HCT116 (cell line): ENCODE measurements at regions not wholly inside any gene's neighbourhood (a gene's known extent, or its start where the extent isn't known, plus 50 kb on each side); places are given as distances from the start of the nearest gene placed in this dataset.

Source experiments
- ATAC-seq: fragments of 200-7000 bp; cut with Tn5 transposase; 2 replicates; pipeline ENCODE4 v1.9.1; 2020; ENCODE audit warnings: mild to moderate bottlenecking, moderate library complexity
- BruUV-seq: library from RNA; stranded (reverse); fragments of 400-500 nt; replicated peaks from 2 replicates; lab custom pipeline; 2021; lab: Mats Ljungman, UMichigan
- CTCF ChIA-PET: fragments of 300-600 bp; sonication (Branson Sonifier 250); formaldehyde crosslinking; loops from one replicate; lab custom pipeline; 2021; ENCODE audit warnings: antibody characterized with exemption; lab: Charles Lee
- POLR2A ChIA-PET: fragments of 300-600, 350-600 bp; sonication (Branson Sonifier 250); formaldehyde crosslinking; loops from one replicate; lab custom pipeline; 2021; ENCODE audit warnings: antibody characterized with exemption; lab: Charles Lee
- RAD21 ChIA-PET, 2 experiments: fragments of 300-600 bp; sonication (Branson Sonifier 250); formaldehyde crosslinking; loops; one replicate each; lab custom pipeline; 2023; ENCODE audit warnings: low total read pairs in 2 of 2; ENCODE audit not compliant: uncharacterized antibody in 2 of 2, unreplicated experiment in 2 of 2, low non-redundant PET in 1 of 2; lab: Charles Lee
- DNase-seq: peaks from one replicate; pipeline ENCODE4 v3.0.0-alpha.2; 2010; ENCODE audit warnings: low read depth, low spot score
- H2AFZ ChIP-seq: fragments of 200-600 bp; shearing (Covaris generic), sonication (generic); 2 replicates; pipeline ENCODE4 v1.6.1; 2017; ENCODE audit warnings: low read depth, mixed run types, mixed read lengths, antibody characterized with exemption, low read length; ENCODE audit not compliant: poor library complexity, severe bottlenecking
- H3K27ac ChIP-seq: 2 replicates; pipeline ENCODE4 v1.5.1; 2012; ENCODE audit warnings: low read depth, low read length
- H3K27me3 ChIP-seq: fragments of 200-600 bp; sonication (generic); 2 replicates; pipeline ENCODE4 v1.6.1; 2016; ENCODE audit warnings: mixed run types, low read length, mixed read lengths; ENCODE audit not compliant: insufficient read depth
- H3K36me3 ChIP-seq, 2 experiments: fragments of 200-500 bp in 1 of 2; fragments of 200-600 bp in 1 of 2; sonication (Bioruptor generic) in 1 of 2; sonication (generic) in 1 of 2; 2 replicates each; pipeline versions ENCODE4 v1.5.1 to v1.6.1; 2014 to 2016; ENCODE audit warnings: low read length in 2 of 2, inconsistent platforms in 1 of 2, mixed read lengths in 1 of 2, mixed run types in 1 of 2; ENCODE audit not compliant: insufficient read depth in 2 of 2, control insufficient read depth in 1 of 2
- H3K4me1 ChIP-seq, 2 experiments: fragments of 200-600 bp in 1 of 2; sonication (generic) in 1 of 2; 2 replicates each; pipeline versions ENCODE4 v1.5.1 to v1.6.1; 2012 to 2017; ENCODE audit warnings: low read length in 2 of 2, inconsistent platforms in 1 of 2, mild to moderate bottlenecking in 1 of 2, mixed read lengths in 1 of 2, mixed run types in 1 of 2, moderate library complexity in 1 of 2; ENCODE audit not compliant: insufficient read depth in 2 of 2, control insufficient read depth in 1 of 2
- H3K4me2 ChIP-seq: fragments of 200-600 bp; sonication (generic); 2 replicates; pipeline ENCODE4 v1.6.1; 2017; ENCODE audit warnings: mixed run types, low read length, mixed read lengths
- H3K4me3 ChIP-seq, 2 experiments: fragments of 200-600 bp in 1 of 2; sonication (generic) in 1 of 2; replicated peaks in 1 of 2; 2 replicates each; pipeline ENCODE4 v1.5.1; 2011 to 2016; ENCODE audit warnings: low read length in 2 of 2, control low read depth in 1 of 2, low read depth in 1 of 2, mild to moderate bottlenecking in 1 of 2, mixed read lengths in 1 of 2, mixed run types in 1 of 2
- H3K79me2 ChIP-seq: fragments of 200-600 bp; sonication (generic); 2 replicates; pipeline ENCODE4 v1.6.1; 2017; ENCODE audit warnings: mild to moderate bottlenecking, mixed run types, low read length, moderate library complexity, mixed read lengths; ENCODE audit not compliant: insufficient read depth
- H3K9ac ChIP-seq: fragments of 200-600 bp; sonication (generic); 2 replicates; pipeline ENCODE4 v1.6.1; 2016; ENCODE audit warnings: low read length, mixed read lengths
- H3K9me2 ChIP-seq: fragments of 200-600 bp; sonication (generic), shearing (Covaris generic); 2 replicates; pipeline ENCODE4 v1.6.1; 2017; ENCODE audit warnings: mixed run types, mild to moderate bottlenecking, moderate library complexity; ENCODE audit not compliant: insufficient read depth
- H3K9me3 ChIP-seq, 2 experiments: fragments of 200-500 bp in 1 of 2; fragments of 200-600 bp in 1 of 2; sonication (Bioruptor generic) in 1 of 2; sonication (generic) in 1 of 2; 2 replicates each; pipeline ENCODE4 v1.6.1; 2014 to 2017; ENCODE audit warnings: low read length in 2 of 2, mixed read lengths in 2 of 2, inconsistent platforms in 1 of 2, low read depth in 1 of 2, mild to moderate bottlenecking in 1 of 2, mixed run types in 1 of 2, moderate library complexity in 1 of 2; ENCODE audit not compliant: control insufficient read depth in 1 of 2, insufficient read depth in 1 of 2
- H4K20me1 ChIP-seq: fragments of 200-600 bp; sonication (generic), shearing (Covaris generic); 2 replicates; pipeline ENCODE4 v1.6.1; 2017; ENCODE audit warnings: mixed run types, mild to moderate bottlenecking, moderate library complexity; ENCODE audit not compliant: insufficient read depth
- CBX3 ChIP-seq: IDR thresholded peaks from 2 replicates; pipeline ENCODE4 v1.6.1; 2012; ENCODE audit warnings: low read depth
- CEBPB ChIP-seq: IDR thresholded peaks from 2 replicates; pipeline ENCODE4 v1.6.1; 2012; ENCODE audit warnings: low read depth
- EGR1 ChIP-seq: IDR thresholded peaks from 2 replicates; pipeline ENCODE4 v1.6.1; 2012; ENCODE audit warnings: low read depth
- EZH2 ChIP-seq: fragments of 200-600 bp; sonication (generic); IDR thresholded peaks from 2 replicates; pipeline ENCODE4 v1.6.1; 2017; ENCODE audit warnings: antibody characterized with exemption, mixed run types
- JUND ChIP-seq: IDR thresholded peaks from 2 replicates; pipeline ENCODE4 v1.6.1; 2012
- POLR2A ChIP-seq: IDR thresholded peaks from 2 replicates; pipeline ENCODE4 v1.7.0; 2011; ENCODE audit warnings: borderline replicate concordance; ENCODE audit not compliant: insufficient read depth, insufficient read length; ENCODE audit errors: extremely low read depth
- RAD21 ChIP-seq: IDR thresholded peaks from 2 replicates; pipeline ENCODE4 v1.6.1; 2012; ENCODE audit warnings: low read depth, mild to moderate bottlenecking
- SIN3A ChIP-seq: IDR thresholded peaks from 2 replicates; pipeline ENCODE4 v1.6.1; 2012; ENCODE audit warnings: low read depth
- SP1 ChIP-seq: IDR thresholded peaks from 2 replicates; pipeline ENCODE4 v1.6.1; 2012; ENCODE audit warnings: low read depth
- SRF ChIP-seq: IDR thresholded peaks from 2 replicates; pipeline ENCODE4 v1.6.1; 2012; ENCODE audit warnings: low read depth
- YY1 ChIP-seq: IDR thresholded peaks from 2 replicates; pipeline ENCODE4 v1.6.1; 2011; ENCODE audit warnings: low read length, low read depth, moderate library complexity, mild to moderate bottlenecking; ENCODE audit not compliant: insufficient replicate concordance; ENCODE audit errors: extremely low read depth
- ZFX ChIP-seq: fragments of 450-650 bp; IDR thresholded peaks from 2 replicates; pipeline ENCODE4 v1.6.1; 2017
- ZNF274 ChIP-seq: fragments of 200-500 bp; sonication (Bioruptor generic); IDR thresholded peaks from 2 replicates; pipeline ENCODE4 v1.6.1; 2014; ENCODE audit warnings: mild to moderate bottlenecking, low read depth, low read length, inconsistent platforms
- intact Hi-C: fragments of 100-400 bp; cut with micrococcal nuclease; formaldehyde crosslinking; loops from 2 replicates; pipeline ENCODE4 v1.10.0; 2022
- TF ChIP-seq, protein P1 (sequence below): IDR thresholded peaks from 2 replicates; pipeline ENCODE4 v1.6.1; 2011; ENCODE audit warnings: mild to moderate bottlenecking, low read length, moderate library complexity; ENCODE audit not compliant: insufficient replicate concordance; ENCODE audit errors: extremely low read depth
- TF ChIP-seq, protein P2 (sequence below): IDR thresholded peaks from 2 replicates; pipeline ENCODE4 v1.6.1; 2012
- TF ChIP-seq, protein P3 (sequence below): IDR thresholded peaks from 2 replicates; pipeline ENCODE4 v1.6.1; 2012; ENCODE audit warnings: low read depth

DNA sequence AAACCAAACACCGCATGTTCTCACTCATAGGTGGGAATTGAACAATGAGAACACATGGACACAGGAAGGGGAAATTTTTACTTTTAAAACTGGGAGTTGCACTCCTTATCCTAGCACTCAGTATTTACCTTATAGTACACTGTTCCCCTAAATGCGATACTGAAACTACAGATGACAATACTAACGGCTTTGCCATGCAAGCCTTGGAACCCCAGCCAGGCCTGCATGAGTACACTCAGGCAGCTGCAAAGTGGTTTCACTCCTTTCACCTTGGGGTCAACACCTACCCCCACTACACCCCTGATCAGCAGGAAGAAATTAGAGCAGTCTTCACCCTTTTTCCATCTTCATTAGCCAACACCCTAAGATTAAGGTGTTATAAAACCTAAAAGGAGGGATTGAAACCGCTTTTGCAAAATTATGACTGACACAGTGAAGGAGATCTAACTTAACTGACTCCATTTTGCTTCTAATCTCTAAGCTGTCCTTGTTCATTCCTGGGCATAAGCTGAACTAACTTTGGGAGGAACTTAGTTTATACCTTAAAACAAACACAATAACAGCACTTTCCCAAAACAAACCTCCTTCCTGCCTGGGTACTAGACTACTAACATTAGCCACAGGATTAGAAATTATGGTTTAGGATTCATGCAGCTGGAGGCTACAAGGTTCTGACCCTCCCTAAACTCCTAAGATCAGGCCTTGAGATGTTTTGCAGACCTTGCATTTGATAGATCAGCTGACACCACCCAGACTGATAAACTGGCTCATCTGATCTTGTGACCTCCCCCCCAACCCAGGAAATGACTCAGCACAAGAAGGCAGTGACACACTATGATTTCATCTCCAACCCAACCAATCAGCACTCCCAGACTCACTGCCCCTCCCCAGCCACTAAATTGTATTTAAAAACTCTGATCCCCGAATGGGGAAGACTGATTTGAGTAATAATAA is 452.1 kb upstream of the PPP2R3A start (continued):
- TF ChIP-seq, protein P1, sequence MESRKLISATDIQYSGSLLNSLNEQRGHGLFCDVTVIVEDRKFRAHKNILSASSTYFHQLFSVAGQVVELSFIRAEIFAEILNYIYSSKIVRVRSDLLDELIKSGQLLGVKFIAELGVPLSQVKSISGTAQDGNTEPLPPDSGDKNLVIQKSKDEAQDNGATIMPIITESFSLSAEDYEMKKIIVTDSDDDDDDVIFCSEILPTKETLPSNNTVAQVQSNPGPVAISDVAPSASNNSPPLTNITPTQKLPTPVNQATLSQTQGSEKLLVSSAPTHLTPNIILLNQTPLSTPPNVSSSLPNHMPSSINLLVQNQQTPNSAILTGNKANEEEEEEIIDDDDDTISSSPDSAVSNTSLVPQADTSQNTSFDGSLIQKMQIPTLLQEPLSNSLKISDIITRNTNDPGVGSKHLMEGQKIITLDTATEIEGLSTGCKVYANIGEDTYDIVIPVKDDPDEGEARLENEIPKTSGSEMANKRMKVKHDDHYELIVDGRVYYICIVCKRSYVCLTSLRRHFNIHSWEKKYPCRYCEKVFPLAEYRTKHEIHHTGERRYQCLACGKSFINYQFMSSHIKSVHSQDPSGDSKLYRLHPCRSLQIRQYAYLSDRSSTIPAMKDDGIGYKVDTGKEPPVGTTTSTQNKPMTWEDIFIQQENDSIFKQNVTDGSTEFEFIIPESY = no peak
- no peak for TF ChIP-seq SRF
- TF ChIP-seq JUND = peak; percentile 74
- no peak for TF ChIP-seq POLR2A

DNA sequence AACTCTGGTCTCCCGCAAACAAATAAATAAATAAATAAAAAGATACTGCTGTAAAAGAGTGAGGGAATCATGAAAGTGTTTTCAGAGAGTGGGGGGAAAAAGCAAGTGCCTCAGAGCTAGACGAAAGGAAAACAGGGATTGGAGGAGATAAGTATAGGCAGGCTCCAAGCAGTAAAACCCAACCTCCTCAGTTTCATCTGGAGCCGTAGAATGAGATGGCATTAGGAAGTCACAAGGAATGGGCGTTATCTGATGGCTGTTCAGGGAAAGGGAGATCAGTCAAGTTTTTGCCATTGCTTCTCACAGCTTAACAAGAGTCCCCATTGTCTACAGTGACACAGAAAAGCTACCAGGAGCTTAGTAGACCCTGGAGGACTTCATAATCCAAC is 451.5 kb upstream of the PPP2R3A start:
- H3K36me3 ChIP-seq = no peaks in the 10 kb centered on the region
- H3K4me3 ChIP-seq = no peak overlapping the region
- H3K27ac ChIP-seq = no peak overlapping the region
- ChIA-PET POLR2A (no interaction called here), CTCF (interaction anchor here (1.2 kb wide), 1 partner anchor 719 kb away, joined by 3 read pairs; no protein-coding TSS in a partner anchor), RAD21 (no interaction called here)
- no peaks in the 10 kb centered on the region for H4K20me1 ChIP-seq
- H3K79me2 ChIP-seq = no peaks in the 10 kb centered on the region
- peak; percentile 26; the same call in 1 of the 2 replicates for ATAC-seq
- H3K4me2 ChIP-seq = peak overlapping the region; percentile 45
- no peaks in the 10 kb centered on the region for H3K9me2 ChIP-seq
- H3K27me3 ChIP-seq = no peaks in the 10 kb centered on the region; the same call in 1 of the 2 replicates
- no peak for DNase-seq
- intact Hi-C loops = loop anchor here (5.0 kb wide), 1 partner anchor 383 kb away; no protein-coding TSS in a partner anchor
- H3K9me3 ChIP-seq = no peaks in the 10 kb centered on the region
- peaks cover 4 to 23% of the 10 kb centered on the region in 2 experiments; a peak in 3 of 4 replicates for H3K4me1 ChIP-seq
- BruUV-seq = no TSS peak
- H3K9ac ChIP-seq = no peak overlapping the region
- H2AFZ ChIP-seq = peak overlapping the region; percentile 93
- TF ChIP-seq ZNF274 = no peak
- no peak for TF ChIP-seq EZH2
- peak; percentile 26; the same call in 1 of the 2 replicates for TF ChIP-seq CEBPB
- TF ChIP-seq YY1 = no peak
- no peak for TF ChIP-seq CBX3
- TF ChIP-seq, protein P2, sequence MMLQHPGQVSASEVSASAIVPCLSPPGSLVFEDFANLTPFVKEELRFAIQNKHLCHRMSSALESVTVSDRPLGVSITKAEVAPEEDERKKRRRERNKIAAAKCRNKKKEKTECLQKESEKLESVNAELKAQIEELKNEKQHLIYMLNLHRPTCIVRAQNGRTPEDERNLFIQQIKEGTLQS = no peak
- 0 out of 2 replicates have a peak, but pooled peaks have one; percentile 9 for TF ChIP-seq SRF
- TF ChIP-seq SIN3A = no peak
- TF ChIP-seq RAD21 = no peak
- no peak for TF ChIP-seq ZFX
- TF ChIP-seq, protein P1 = no peak
- TF ChIP-seq SP1 = no peak
- no peak for TF ChIP-seq POLR2A
- TF ChIP-seq, protein P3, sequence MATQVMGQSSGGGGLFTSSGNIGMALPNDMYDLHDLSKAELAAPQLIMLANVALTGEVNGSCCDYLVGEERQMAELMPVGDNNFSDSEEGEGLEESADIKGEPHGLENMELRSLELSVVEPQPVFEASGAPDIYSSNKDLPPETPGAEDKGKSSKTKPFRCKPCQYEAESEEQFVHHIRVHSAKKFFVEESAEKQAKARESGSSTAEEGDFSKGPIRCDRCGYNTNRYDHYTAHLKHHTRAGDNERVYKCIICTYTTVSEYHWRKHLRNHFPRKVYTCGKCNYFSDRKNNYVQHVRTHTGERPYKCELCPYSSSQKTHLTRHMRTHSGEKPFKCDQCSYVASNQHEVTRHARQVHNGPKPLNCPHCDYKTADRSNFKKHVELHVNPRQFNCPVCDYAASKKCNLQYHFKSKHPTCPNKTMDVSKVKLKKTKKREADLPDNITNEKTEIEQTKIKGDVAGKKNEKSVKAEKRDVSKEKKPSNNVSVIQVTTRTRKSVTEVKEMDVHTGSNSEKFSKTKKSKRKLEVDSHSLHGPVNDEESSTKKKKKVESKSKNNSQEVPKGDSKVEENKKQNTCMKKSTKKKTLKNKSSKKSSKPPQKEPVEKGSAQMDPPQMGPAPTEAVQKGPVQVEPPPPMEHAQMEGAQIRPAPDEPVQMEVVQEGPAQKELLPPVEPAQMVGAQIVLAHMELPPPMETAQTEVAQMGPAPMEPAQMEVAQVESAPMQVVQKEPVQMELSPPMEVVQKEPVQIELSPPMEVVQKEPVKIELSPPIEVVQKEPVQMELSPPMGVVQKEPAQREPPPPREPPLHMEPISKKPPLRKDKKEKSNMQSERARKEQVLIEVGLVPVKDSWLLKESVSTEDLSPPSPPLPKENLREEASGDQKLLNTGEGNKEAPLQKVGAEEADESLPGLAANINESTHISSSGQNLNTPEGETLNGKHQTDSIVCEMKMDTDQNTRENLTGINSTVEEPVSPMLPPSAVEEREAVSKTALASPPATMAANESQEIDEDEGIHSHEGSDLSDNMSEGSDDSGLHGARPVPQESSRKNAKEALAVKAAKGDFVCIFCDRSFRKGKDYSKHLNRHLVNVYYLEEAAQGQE = no peak
- TF ChIP-seq EGR1 = no peak
